HepG2 (cell line): ENCODE measurements at regions not wholly inside any gene's neighbourhood (a gene's known extent, or its start where the extent isn't known, plus 50 kb on each side); places are given as distances from the start of the nearest gene placed in this dataset.

Experiments used
- ATF2 ChIP-seq: sonication (generic); formaldehyde crosslinking; IDR thresholded peaks from 2 replicates; pipeline ENCODE4 v1.4.0; 2020; ENCODE audit warnings: missing genetic modification reagents
- EEA1 ChIP-seq: sonication (generic); formaldehyde crosslinking; IDR thresholded peaks from 2 replicates; pipeline ENCODE4 v1.5.1; 2020; ENCODE audit warnings: mild to moderate bottlenecking, missing genetic modification reagents, borderline replicate concordance
- ZNF614 ChIP-seq: IDR thresholded peaks from 2 replicates; pipeline ENCODE4 v1.6.1; 2018; ENCODE audit warnings: missing biosample characterization, missing genetic modification reagents, inconsistent platforms, borderline replicate concordance
- TF ChIP-seq, protein P1 (sequence below): sonication (generic); formaldehyde crosslinking; IDR thresholded peaks from one replicate; pipeline ENCODE4 v1.5.1; 2020; ENCODE audit warnings: mild to moderate bottlenecking, missing genetic modification reagents; ENCODE audit errors: not compliant biosample characterization

- TF ChIP-seq, protein P1, sequence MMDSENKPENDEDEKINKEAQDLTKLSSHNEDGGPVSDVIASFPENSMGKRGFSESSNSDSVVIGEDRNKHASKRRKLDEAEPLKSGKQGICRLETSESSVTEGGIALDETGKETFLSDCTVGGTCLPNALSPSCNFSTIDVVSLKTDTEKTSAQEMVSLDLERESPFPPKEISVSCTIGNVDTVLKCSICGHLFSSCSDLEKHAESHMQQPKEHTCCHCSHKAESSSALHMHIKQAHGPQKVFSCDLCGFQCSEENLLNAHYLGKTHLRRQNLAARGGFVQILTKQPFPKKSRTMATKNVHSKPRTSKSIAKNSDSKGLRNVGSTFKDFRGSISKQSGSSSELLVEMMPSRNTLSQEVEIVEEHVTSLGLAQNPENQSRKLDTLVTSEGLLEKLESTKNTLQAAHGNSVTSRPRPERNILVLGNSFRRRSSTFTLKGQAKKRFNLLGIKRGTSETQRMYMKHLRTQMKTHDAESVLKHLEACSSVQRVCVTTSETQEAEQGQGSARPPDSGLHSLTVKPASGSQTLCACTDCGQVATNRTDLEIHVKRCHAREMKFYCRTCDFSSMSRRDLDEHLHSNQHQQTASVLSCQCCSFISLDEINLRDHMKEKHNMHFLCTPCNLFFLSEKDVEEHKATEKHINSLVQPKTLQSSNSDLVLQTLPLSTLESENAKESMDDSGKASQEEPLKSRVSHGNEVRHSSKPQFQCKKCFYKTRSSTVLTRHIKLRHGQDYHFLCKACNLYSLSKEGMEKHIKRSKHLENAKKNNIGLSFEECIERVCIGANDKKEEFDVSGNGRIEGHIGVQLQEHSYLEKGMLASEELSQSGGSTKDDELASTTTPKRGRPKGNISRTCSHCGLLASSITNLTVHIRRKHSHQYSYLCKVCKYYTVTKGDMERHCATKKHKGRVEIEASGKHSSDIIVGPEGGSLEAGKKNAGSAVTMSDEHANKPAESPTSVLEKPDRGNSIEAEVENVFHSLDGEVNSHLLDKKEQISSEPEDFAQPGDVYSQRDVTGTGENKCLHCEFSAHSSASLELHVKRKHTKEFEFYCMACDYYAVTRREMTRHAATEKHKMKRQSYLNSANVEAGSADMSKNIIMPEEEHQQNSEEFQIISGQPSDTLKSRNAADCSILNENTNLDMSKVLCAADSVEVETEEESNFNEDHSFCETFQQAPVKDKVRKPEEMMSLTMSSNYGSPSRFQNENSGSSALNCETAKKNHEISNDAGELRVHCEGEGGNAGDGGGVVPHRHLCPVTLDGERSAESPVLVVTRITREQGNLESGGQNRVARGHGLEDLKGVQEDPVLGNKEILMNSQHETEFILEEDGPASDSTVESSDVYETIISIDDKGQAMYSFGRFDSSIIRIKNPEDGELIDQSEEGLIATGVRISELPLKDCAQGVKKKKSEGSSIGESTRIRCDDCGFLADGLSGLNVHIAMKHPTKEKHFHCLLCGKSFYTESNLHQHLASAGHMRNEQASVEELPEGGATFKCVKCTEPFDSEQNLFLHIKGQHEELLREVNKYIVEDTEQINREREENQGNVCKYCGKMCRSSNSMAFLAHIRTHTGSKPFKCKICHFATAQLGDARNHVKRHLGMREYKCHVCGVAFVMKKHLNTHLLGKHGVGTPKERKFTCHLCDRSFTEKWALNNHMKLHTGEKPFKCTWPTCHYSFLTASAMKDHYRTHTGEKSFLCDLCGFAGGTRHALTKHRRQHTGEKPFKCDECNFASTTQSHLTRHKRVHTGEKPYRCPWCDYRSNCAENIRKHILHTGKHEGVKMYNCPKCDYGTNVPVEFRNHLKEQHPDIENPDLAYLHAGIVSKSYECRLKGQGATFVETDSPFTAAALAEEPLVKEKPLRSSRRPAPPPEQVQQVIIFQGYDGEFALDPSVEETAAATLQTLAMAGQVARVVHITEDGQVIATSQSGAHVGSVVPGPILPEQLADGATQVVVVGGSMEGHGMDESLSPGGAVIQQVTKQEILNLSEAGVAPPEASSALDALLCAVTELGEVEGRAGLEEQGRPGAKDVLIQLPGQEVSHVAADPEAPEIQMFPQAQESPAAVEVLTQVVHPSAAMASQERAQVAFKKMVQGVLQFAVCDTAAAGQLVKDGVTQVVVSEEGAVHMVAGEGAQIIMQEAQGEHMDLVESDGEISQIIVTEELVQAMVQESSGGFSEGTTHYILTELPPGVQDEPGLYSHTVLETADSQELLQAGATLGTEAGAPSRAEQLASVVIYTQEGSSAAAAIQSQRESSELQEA = no peak
- TF ChIP-seq ZNF614 (CRISPR knock-in tag) (no peak), ATF2 (CRISPR knock-in tag) (no peak), EEA1 (CRISPR knock-in tag) (no peak)
Measured at GRCh38 chr3:71900057-71900456, 115.1 kb upstream of the PROK2 start (continued).
